Uterus (tissue), 3 donors: ENCODE measurements at regions not wholly inside any gene's neighbourhood (a gene's known extent, or its start where the extent isn't known, plus 50 kb on each side); places are given as distances from the start of the nearest gene placed in this dataset.

Experiments used
- DNase-seq, 2 donors: peaks; one replicate each; pipeline ENCODE4 v3.0.0-alpha.2; 2019 to 2020
- H3K27ac ChIP-seq, 2 donors: fragments of 200-600 bp; sonication (generic); 1 replicate in 1 of 2; 2 replicates in 1 of 2; pipeline ENCODE4 v1.5.1; 2016 to 2018
- H3K27me3 ChIP-seq, 2 donors: fragments of 200-600 bp; sonication (generic); one replicate each; pipeline ENCODE4 v1.5.1; 2018 to 2019; ENCODE audit warnings: control low read depth in 1 of 2
- H3K36me3 ChIP-seq, 2 donors: fragments of 200-600 bp; sonication (generic); one replicate each; pipeline ENCODE4 v1.5.1; 2019; ENCODE audit warnings: control low read depth in 1 of 2
- H3K4me1 ChIP-seq, 2 donors: fragments of 200-600 bp; sonication (generic); one replicate each; pipeline ENCODE4 v1.5.1; 2018 to 2019; ENCODE audit warnings: control low read depth in 1 of 2
- H3K4me3 ChIP-seq, 2 donors: fragments of 200-600 bp; sonication (generic); 1 replicate in 1 of 2; 2 replicates in 1 of 2; pipeline ENCODE4 v1.5.1; 2018 to 2019; ENCODE audit warnings: mild to moderate bottlenecking in 1 of 2
- H3K9me3 ChIP-seq, 2 donors: fragments of 200-600 bp; sonication (generic); one replicate each; pipeline ENCODE4 v1.5.1; 2019; ENCODE audit warnings: control low read depth in 1 of 2
- POLR2A ChIP-seq, 2 donors: fragments of 450-650 bp; IDR thresholded peaks; one replicate each; pipeline ENCODE4 v1.6.1; 2016; ENCODE audit warnings: antibody characterized with exemption in 2 of 2, mild to moderate bottlenecking in 1 of 2, moderate library complexity in 1 of 2
- intact Hi-C: fragments of 100-400 bp; cut with DNase I; formaldehyde crosslinking; loops from one replicate; pipeline ENCODE4 v1.15.1; 2023; ENCODE audit warnings: low total_unique reads
- TF ChIP-seq, protein P1 (sequence below), 4 experiments: fragments of 200-600 bp in 2 of 4; fragments of 450-650 bp in 2 of 4; sonication (generic) in 2 of 4; IDR thresholded peaks; one replicate each; pipeline ENCODE4 v1.5.1; 2016 to 2019; ENCODE audit warnings: antibody characterized with exemption in 4 of 4, mild to moderate bottlenecking in 2 of 4, moderate library complexity in 1 of 4
- donor health status: DM: yes; HTN: yes; CAD: no.

DNA sequence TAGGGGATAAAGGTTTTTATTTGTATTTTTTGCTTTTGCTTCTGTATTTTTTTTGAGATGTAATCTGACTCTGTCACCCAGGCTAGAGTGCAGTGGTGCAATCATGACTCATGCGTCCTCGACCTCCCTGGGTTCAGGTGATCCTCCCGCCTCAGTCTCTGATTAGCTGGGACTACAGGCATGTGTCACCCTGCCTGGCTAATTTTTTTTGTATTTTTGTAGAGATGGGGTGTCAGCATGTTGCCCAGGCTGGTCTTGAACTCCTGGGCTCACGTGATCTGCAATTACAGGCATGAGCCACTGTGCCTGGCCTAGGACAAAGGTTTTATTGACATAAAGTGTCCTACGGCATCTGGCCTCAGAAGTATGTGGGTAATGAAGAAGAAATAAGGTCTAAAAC lies 297.1 kb upstream of the C9orf72 start:
- intact Hi-C loops, result no loop called here
- no peak overlapping the region for H3K4me3 ChIP-seq

GRCh38 chr9:27880156-27880555 lies 306.9 kb upstream of the C9orf72 start:
- Histone ChIP-seq H3K4me1 (no peaks in the 10 kb centered on the region), H3K9me3 (no peaks in the 10 kb centered on the region), H3K27me3 (no peaks in the 10 kb centered on the region), H3K27ac (no peak overlapping the region), H3K36me3 (no peaks in the 10 kb centered on the region), H3K4me3 (no peak overlapping the region)
- no peak for TF ChIP-seq POLR2A (IDR thresholded peaks at IDR 0.05)
- TF ChIP-seq, protein P1, sequence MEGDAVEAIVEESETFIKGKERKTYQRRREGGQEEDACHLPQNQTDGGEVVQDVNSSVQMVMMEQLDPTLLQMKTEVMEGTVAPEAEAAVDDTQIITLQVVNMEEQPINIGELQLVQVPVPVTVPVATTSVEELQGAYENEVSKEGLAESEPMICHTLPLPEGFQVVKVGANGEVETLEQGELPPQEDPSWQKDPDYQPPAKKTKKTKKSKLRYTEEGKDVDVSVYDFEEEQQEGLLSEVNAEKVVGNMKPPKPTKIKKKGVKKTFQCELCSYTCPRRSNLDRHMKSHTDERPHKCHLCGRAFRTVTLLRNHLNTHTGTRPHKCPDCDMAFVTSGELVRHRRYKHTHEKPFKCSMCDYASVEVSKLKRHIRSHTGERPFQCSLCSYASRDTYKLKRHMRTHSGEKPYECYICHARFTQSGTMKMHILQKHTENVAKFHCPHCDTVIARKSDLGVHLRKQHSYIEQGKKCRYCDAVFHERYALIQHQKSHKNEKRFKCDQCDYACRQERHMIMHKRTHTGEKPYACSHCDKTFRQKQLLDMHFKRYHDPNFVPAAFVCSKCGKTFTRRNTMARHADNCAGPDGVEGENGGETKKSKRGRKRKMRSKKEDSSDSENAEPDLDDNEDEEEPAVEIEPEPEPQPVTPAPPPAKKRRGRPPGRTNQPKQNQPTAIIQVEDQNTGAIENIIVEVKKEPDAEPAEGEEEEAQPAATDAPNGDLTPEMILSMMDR (IDR thresholded peaks at IDR 0.05), result no peak
- intact Hi-C loops, result no loop called here
- DNase-seq, result no peak

More for the DNA sequence above, 297.1 kb upstream of the C9orf72 start:
- Histone ChIP-seq H3K9me3 (no peaks in the 10 kb centered on the region), H3K27ac (no peak overlapping the region), H3K36me3 (no peaks in the 10 kb centered on the region), H3K27me3 (no peaks in the 10 kb centered on the region), H3K4me1 (no peaks in the 10 kb centered on the region)
- no peak for DNase-seq
- TF ChIP-seq POLR2A (IDR thresholded peaks at IDR 0.05), result no peak

DNA sequence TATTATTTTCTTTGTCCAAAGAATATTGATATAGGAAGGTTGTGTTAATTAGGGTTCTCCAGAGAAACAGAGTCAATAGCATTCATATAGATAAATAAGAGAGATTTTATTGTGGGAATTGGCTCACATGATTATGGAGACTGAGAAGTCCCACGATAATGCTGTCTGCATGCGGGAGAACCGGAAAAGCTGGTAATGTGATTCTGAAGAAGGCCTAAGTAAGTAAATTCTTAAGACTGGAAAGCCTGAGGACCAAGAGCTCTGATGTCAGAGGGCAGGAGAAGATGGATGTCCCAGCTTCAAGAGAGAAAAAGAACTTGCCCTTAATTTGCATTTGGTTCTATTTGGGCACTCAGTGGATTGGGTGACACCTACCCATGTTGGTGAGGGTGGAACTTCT lies 307.4 kb upstream of the C9orf72 start:
- no peaks in the 10 kb centered on the region for H3K36me3 ChIP-seq
- H3K4me1 ChIP-seq, result no peaks in the 10 kb centered on the region
- no peaks in the 10 kb centered on the region for H3K27me3 ChIP-seq
- TF ChIP-seq POLR2A (IDR thresholded peaks at IDR 0.05), result no peak
- TF ChIP-seq, protein P1 (IDR thresholded peaks at IDR 0.05), result no peak
- H3K4me3 ChIP-seq, result no peak overlapping the region
- H3K9me3 ChIP-seq, result no peaks in the 10 kb centered on the region
- no peak overlapping the region for H3K27ac ChIP-seq
- intact Hi-C loops, result no loop called here
- DNase-seq, result no peak

DNA sequence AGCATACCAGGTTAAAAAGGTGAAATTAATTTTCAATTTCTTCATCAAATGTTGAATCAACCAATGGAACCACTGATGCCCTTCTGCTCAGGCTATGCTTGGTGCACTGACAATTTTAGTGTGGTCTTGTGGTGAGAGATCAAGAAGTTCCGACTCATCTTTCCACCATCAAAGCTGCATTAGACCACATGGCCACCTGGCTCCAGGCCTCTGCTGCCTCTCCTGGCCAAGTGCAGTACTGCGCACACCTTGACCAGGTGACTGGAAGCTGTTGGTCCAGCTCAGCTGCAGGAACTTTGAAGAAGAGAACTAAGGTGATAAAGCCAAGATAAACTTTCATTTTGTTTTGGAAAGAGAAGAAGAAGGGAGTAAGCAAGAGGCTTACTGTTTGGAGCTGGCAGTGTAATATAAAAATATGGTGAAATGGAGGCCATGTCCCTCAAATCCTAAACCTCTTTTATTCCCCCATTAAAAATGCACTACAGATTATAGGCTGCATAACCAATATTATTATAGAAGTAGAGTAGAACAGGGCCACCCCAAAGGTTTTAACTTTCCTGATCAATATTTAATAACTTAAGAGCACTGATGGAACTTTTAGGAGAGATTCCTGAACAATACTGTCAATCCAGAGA lies 315.5 kb upstream of the C9orf72 start:
- Histone ChIP-seq H3K36me3 (no peaks in the 10 kb centered on the region), H3K27me3 (no peaks in the 10 kb centered on the region), H3K27ac (no peak overlapping the region), H3K4me1 (no peaks in the 10 kb centered on the region), H3K9me3 (no peaks in the 10 kb centered on the region), H3K4me3 (no peak overlapping the region)
- TF ChIP-seq, protein P1 (IDR thresholded peaks at IDR 0.05), result peak in 1 of 4 experiments; percentile 10
- TF ChIP-seq POLR2A (IDR thresholded peaks at IDR 0.05), result no peak
- no peak for DNase-seq
- intact Hi-C loops, result no loop called here

DNA sequence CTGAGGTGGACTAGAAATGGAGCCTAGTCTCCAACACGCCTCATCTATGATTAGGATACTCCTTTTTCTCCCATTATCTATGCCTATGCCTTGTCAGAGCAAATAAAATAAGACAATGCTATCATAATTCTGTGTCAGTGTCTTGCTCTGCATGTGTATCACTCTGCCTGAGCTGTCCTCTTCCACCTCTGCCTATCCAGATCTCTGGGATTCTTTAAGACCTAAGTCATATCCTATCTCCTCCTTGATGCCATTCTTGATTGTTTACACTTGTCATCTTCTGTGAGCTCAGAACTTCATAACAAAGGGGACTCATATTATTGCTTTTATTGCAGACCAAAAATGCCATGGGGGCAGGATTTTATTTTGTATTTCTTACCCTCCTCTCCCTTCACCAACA lies 351.2 kb upstream of the C9orf72 start:
- H3K4me1 ChIP-seq, result no peaks in the 10 kb centered on the region
- no peak overlapping the region for H3K27ac ChIP-seq
- TF ChIP-seq, protein P1 (IDR thresholded peaks at IDR 0.05), result no peak
- TF ChIP-seq POLR2A (IDR thresholded peaks at IDR 0.05), result no peak
- DNase-seq, result no peak
- no peaks in the 10 kb centered on the region for H3K9me3 ChIP-seq
- no peaks in the 10 kb centered on the region for H3K27me3 ChIP-seq
- intact Hi-C loops, result no loop called here
- no peaks in the 10 kb centered on the region for H3K36me3 ChIP-seq
- H3K4me3 ChIP-seq, result no peak overlapping the region

DNA sequence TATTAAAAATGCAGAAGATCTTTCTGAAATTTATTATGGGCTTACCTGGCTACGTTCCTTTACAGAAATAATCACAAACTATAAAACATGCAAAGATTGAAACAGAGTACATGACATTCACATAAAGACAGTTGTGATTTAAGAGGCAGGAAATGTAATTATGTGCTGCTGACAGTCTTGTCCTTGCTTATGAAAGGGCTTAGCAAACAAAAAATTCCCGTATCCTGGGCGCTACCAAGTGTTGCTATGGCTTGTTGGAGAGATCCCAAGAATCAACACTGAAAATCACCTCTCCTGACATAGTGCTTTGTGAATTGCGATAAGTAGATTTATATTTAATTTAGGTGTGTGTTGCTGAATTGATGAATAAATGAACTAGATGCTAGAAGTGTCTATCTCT lies 352.5 kb upstream of the C9orf72 start:
- intact Hi-C loops, result no loop called here
- H3K27ac ChIP-seq, result no peak overlapping the region
- no peaks in the 10 kb centered on the region for H3K4me1 ChIP-seq
- no peak for DNase-seq
- no peak overlapping the region for H3K4me3 ChIP-seq
- H3K9me3 ChIP-seq, result no peaks in the 10 kb centered on the region
- no peaks in the 10 kb centered on the region for H3K27me3 ChIP-seq
- H3K36me3 ChIP-seq, result no peaks in the 10 kb centered on the region
- TF ChIP-seq, protein P1 (IDR thresholded peaks at IDR 0.05), result no peak
- TF ChIP-seq POLR2A (IDR thresholded peaks at IDR 0.05), result no peak
